HG03045 (cell line): ENCODE measurements at regions not wholly inside any gene's neighbourhood (a gene's known extent, or its start where the extent isn't known, plus 50 kb on each side); places are given as distances from the start of the nearest gene placed in this dataset.
"Not testable (repeated sequence)": the region's sequence is repeated elsewhere in the genome, so short reads cannot be mapped to it uniquely, and the experiment has no call there.

ENCODE experiments used
- ATAC-seq: cut with Tn5 transposase; IDR thresholded peaks from one replicate; pipeline ENCODE4 v1.9.1; 2021; ENCODE audit warnings: mild to moderate bottlenecking, moderate library complexity; ENCODE audit not compliant: unreplicated experiment

GRCh38 chr2:138369856-138370255 is 131.7 kb upstream of the SPOPL start:
- no peak for ATAC-seq

GRCh38 chr2:138373993-138374408 is 127.6 kb upstream of the SPOPL start:
- ATAC-seq = no peak

- no peak for ATAC-seq
Observed at GRCh38 chr2:138381373-138381772, 120.2 kb upstream of the SPOPL start.

GRCh38 chr2:138382672-138383071 is 118.9 kb upstream of the SPOPL start:
- no peak for ATAC-seq

GRCh38 chr2:138386191-138386590 is 115.4 kb upstream of the SPOPL start:
- ATAC-seq = not testable (repeated sequence)

GRCh38 chr2:138389063-138389462 is 112.5 kb upstream of the SPOPL start:
- no peak for ATAC-seq

GRCh38 chr2:138390316-138390945 is 111.1 kb upstream of the SPOPL start:
- ATAC-seq = no peak

GRCh38 chr2:138391946-138392345 is 109.6 kb upstream of the SPOPL start:
- ATAC-seq = no peak

- no peak for ATAC-seq
Observed at GRCh38 chr2:138395565-138396306, 105.8 kb upstream of the SPOPL start.

- no peak for ATAC-seq
Observed at GRCh38 chr2:138396843-138397242, 104.7 kb upstream of the SPOPL start.

- no peak for ATAC-seq
Observed at GRCh38 chr2:138403431-138403927, 98.1 kb upstream of the SPOPL start.

GRCh38 chr2:138414014-138414413 is 87.6 kb upstream of the SPOPL start:
- no peak for ATAC-seq

GRCh38 chr2:138415985-138416384 is 85.6 kb upstream of the SPOPL start:
- ATAC-seq = no peak

- ATAC-seq = no peak
Observed at GRCh38 chr2:138418453-138418852, 83.1 kb upstream of the SPOPL start.

- no peak for ATAC-seq
Observed at GRCh38 chr2:138421315-138421970, 80.1 kb upstream of the SPOPL start.

GRCh38 chr2:138421971-138422335 is 79.6 kb upstream of the SPOPL start:
- ATAC-seq = no peak

- no peak for ATAC-seq
Observed at GRCh38 chr2:138423198-138423597, 78.4 kb upstream of the SPOPL start.

- ATAC-seq = no peak
Observed at GRCh38 chr2:138423745-138424144, 77.8 kb upstream of the SPOPL start.

- ATAC-seq = no peak
Observed at GRCh38 chr2:138424436-138425140, 77.0 kb upstream of the SPOPL start.

- not testable (repeated sequence) for ATAC-seq
Observed at GRCh38 chr2:138426116-138426515, 75.5 kb upstream of the SPOPL start.

GRCh38 chr2:138428710-138429440 is 72.7 kb upstream of the SPOPL start:
- ATAC-seq = no peak
